GM19043 (cell line): ENCODE measurements at regions not wholly inside any gene's neighbourhood (a gene's known extent, or its start where the extent isn't known, plus 50 kb on each side); places are given as distances from the start of the nearest gene placed in this dataset.
"Not testable (repeated sequence)": the region's sequence is repeated elsewhere in the genome, so short reads cannot be mapped to it uniquely, and the experiment has no call there.

Experiments used
- ATAC-seq: cut with Tn5 transposase; IDR thresholded peaks from one replicate; pipeline ENCODE4 v1.9.1; 2021; ENCODE audit warnings: low read depth; ENCODE audit not compliant: unreplicated experiment

GRCh38 chr6:93183531-93183972 is 235.8 kb downstream of the EPHA7 start:
- no peak for ATAC-seq

- ATAC-seq: no peak
Measured at GRCh38 chr6:93182938-93183479, 236.3 kb downstream of the EPHA7 start.

- ATAC-seq: no peak
Measured at GRCh38 chr6:93177918-93178317, 241.4 kb downstream of the EPHA7 start.

- ATAC-seq: no peak
Measured at GRCh38 chr6:93177438-93177837, 241.9 kb downstream of the EPHA7 start.

GRCh38 chr6:93176070-93176469 is 243.3 kb downstream of the EPHA7 start:
- peak; percentile 82 for ATAC-seq

GRCh38 chr6:93173573-93173972 is 245.8 kb downstream of the EPHA7 start:
- not testable (repeated sequence) for ATAC-seq

GRCh38 chr6:93165850-93166430 is 253.4 kb downstream of the EPHA7 start:
- ATAC-seq: no peak

- ATAC-seq: no peak
Measured at GRCh38 chr6:93164781-93165180, 254.6 kb downstream of the EPHA7 start.

GRCh38 chr6:93163146-93163545 is 256.2 kb downstream of the EPHA7 start:
- no peak for ATAC-seq

- ATAC-seq: peak; percentile 66
Measured at GRCh38 chr6:93139408-93140081, 279.8 kb downstream of the EPHA7 start.

- ATAC-seq: no peak
Measured at GRCh38 chr6:93136111-93136510, 283.2 kb downstream of the EPHA7 start.

GRCh38 chr6:93124006-93124632 is 295.2 kb downstream of the EPHA7 start:
- no peak for ATAC-seq

GRCh38 chr6:93123585-93123984 is 295.8 kb downstream of the EPHA7 start:
- ATAC-seq: no peak

- ATAC-seq: no peak
Measured at GRCh38 chr6:93120154-93120742, 299.1 kb downstream of the EPHA7 start.

- no peak for ATAC-seq
Measured at GRCh38 chr6:93105907-93106306, 313.5 kb downstream of the EPHA7 start.

- no peak for ATAC-seq
Measured at GRCh38 chr6:93105017-93105416, 314.3 kb downstream of the EPHA7 start.

- ATAC-seq: no peak
Measured at GRCh38 chr6:93104195-93104817, 315.1 kb downstream of the EPHA7 start.

GRCh38 chr6:93088621-93089501 is 330.5 kb downstream of the EPHA7 start:
- no peak for ATAC-seq

GRCh38 chr6:93087606-93088005 is 331.8 kb downstream of the EPHA7 start:
- ATAC-seq: no peak

- no peak for ATAC-seq
Measured at GRCh38 chr6:93086351-93086750, 333.0 kb downstream of the EPHA7 start.
